GM18858 (cell line): ENCODE measurements at regions not wholly inside any gene's neighbourhood (a gene's known extent, or its start where the extent isn't known, plus 50 kb on each side); places are given as distances from the start of the nearest gene placed in this dataset.
"Not testable (repeated sequence)": the region's sequence is repeated elsewhere in the genome, so short reads cannot be mapped to it uniquely, and the experiment has no call there.

Experiments
- ATAC-seq: cut with Tn5 transposase; IDR thresholded peaks from one replicate; pipeline ENCODE4 v1.9.1; 2021; ENCODE audit not compliant: unreplicated experiment

DNA sequence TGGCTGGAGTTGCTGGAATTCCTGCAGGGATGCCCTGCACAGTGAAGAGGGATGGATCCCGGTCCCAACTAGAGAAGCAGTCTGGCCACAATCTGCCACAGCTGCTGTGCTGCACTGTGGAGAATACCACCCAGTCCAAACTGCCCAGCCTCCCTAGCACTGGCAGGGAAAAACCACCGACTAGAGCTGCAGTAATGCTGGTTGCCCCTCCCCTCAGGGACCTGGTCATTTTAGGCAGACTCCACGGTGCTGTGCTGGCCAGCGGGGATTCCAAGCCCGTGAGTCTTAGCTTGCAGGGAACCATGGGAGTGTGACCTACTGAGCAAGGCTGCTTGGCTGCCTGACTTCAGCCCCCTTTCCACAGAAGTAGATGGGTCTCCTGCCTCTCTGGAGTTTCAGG, 478.0 kb upstream of the ATP11B start:
- no peak for ATAC-seq

DNA sequence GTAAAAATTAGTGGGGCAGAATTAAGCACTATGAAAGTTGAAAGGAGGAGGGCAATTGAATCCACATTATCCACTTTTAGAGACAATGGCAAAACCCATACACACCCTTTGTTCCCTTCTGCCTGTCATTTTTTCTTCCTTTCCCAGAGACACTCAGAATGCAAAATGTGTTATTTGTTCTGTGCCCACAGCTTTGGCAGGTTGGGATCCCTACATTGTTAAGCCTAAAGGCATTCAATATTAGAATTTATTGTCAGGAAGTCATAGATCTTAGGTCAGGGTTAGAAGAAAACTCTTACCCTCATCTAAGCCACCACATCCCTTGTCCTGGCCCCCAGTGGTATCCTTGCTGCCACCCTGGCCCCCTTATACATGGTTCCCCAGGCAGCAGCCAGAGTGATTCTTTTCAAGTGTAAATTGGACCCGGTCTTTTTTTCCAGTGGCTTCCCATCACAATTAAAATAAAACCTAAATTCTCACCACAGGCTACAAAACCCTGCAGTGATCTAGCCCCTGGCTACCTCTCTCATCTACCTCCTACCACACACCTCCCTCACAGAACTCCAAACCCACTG, 470.1 kb upstream of the ATP11B start:
- no peak for ATAC-seq

- no peak for ATAC-seq
These were observed 469.4 kb upstream of the ATP11B start for GRCh38 chr3:182323898-182324297.

- ATAC-seq, result no peak
These were observed 467.9 kb upstream of the ATP11B start for GRCh38 chr3:182325213-182325950.

- ATAC-seq, result no peak
These were observed 466.1 kb upstream of the ATP11B start for GRCh38 chr3:182327196-182327681.

GRCh38 chr3:182330646-182331045, 462.7 kb upstream of the ATP11B start:
- no peak for ATAC-seq

- ATAC-seq, result no peak
These were observed 462.0 kb upstream of the ATP11B start for GRCh38 chr3:182331341-182331740.

GRCh38 chr3:182342252-182342651, 451.1 kb upstream of the ATP11B start:
- ATAC-seq, result no peak

DNA sequence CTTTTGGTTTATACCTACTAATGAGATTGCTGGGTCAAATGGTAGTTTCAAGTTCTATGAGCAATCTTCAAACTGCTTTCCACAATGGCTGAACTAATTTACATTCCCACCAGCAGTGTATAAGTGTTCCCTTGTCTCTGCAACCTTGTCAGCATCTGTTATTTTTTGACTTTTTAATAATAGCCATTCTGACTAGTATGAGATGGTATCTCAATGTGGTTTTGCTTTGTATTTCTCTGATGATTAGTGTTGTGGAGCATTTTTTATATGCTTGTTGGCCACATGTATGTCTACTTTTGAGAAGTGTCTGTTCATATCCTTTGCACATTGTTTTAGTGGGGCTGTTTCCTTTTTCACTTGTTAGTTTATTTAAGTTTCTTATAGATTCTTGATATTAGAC, 449.3 kb upstream of the ATP11B start:
- ATAC-seq, result not testable (repeated sequence)

DNA sequence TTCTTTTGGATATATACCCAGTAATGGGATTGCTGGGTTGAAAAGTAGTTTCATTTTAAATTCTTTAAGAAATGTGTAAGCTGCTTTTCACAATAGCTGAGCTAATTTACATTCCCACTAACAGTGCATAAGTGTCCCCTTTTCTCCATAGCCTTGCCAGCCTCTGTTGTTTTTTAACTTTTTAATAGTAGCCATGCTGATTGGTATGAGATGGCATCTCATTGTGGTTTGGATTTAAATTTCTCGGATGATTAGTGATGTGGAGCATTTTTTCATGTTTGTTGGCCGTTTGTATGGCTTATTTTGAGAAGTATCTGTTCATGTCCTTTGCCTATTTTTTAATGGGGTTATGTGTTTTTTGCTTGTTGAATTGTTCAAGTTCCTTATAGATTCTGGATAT, 444.3 kb upstream of the ATP11B start:
- no peak for ATAC-seq

GRCh38 chr3:182349951-182350517, 443.3 kb upstream of the ATP11B start:
- no peak for ATAC-seq

GRCh38 chr3:182357928-182358327, 435.4 kb upstream of the ATP11B start:
- no peak for ATAC-seq

- no peak for ATAC-seq
These were observed 429.0 kb upstream of the ATP11B start for GRCh38 chr3:182364323-182364722.

GRCh38 chr3:182364723-182365650, 428.3 kb upstream of the ATP11B start:
- no peak for ATAC-seq

GRCh38 chr3:182366746-182367145, 426.6 kb upstream of the ATP11B start:
- ATAC-seq, result no peak

- no peak for ATAC-seq
These were observed 423.4 kb upstream of the ATP11B start for GRCh38 chr3:182369861-182370260.

DNA sequence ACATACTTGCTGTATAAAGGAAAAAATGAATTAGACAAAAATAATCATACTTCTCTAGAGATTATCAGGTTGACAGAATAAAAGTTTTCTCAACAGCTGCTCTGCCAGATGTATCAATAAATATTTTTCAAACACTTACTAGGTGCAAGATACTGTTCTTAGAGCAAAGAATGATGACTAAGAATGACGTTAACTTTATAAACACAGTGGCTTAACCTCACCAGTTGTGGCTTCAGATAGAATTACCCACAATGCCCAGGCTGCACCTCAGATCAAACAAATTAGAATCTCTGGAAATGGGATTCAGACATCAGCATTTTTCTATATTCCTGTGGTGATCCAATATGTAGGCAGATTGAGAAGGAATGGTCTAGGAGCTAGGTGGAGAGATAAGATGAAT, 422.4 kb upstream of the ATP11B start:
- ATAC-seq, result no peak

DNA sequence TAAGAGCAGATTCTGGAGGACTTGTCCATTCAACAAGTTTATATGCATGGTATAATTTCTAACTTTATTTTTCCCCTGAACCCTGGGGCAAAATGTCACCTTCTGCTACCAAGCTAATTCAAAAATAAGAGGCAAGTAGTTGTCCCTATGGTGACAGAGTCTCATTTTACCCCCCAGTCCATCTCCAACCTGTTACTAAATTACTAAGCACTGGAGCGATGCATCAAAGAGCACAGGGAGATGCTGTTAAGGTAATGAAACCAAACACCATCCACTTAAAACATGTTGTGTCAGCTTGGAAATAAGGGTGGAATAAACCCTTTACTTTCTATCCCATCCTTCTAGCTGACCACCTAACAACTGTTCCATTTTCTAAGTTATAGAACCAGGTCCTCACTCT, 417.4 kb upstream of the ATP11B start:
- ATAC-seq, result no peak

DNA sequence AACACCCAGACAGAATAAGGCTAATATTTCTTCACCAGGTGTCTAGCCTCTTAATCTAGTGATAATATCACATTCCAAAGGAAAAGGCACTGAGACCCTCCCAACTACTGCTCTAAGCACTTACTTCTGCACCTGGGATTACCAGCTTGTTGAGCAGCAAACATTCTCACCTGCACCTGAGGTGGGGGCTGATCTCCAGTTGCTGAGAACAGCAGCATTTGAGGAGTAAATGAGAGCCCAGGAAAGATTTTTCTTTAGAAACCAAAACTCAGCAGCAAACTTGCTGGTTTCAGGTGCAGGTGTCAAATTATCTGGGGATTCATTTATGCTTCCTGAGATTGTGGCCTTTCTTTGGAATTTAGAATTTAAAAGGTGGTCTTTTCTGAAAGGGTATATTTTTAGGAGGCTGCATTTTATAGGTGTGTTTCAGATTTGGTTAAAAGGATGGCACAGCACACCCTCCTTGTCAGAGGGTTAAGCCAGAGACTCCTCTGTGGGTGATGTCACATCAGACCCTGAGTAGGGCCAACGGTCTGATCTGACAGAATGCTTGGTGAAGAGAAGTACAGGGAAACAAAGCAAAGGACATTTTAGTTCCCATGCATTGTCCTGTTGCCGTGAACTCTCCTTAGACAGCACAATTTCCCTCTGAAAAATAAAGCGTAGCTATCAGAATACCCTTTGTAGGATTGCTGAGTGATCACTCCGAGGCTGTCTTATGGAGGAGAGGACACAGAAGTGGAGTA, 411.0 kb upstream of the ATP11B start:
- no peak for ATAC-seq

DNA sequence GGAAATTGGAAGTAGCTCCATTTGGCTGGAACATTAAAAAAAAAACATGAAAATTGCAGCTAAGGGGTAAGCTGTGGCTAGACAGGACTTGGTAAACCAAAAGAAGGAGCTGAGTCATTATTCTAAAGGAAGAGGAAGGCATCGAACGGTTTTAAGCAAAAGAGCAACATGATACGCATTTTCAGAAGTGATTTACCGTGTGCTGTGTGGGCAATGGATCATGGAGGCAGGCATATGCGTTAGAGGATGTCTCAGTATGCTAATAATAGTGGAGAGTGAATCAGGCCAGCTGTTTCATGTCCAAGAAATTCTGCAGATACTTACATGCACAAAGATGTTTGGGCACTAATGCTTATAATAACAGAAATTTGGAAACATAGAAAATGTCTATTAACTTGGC, 409.1 kb upstream of the ATP11B start:
- no peak for ATAC-seq

- no peak for ATAC-seq
These were observed 407.9 kb upstream of the ATP11B start for GRCh38 chr3:182385356-182385755.
